T-helper 2 cell treated with Interferon-gamma antibody and Interleukin-4, amounts not matched to agents 100 ng/mL and 5 ng/mL, for 36 hours (primary cell): ENCODE measurements at regions not wholly inside any gene's neighbourhood (a gene's known extent, or its start where the extent isn't known, plus 50 kb on each side); places are given as distances from the start of the nearest gene placed in this dataset.

Experiments used
- intact Hi-C: fragments of 100-400 bp; cut with micrococcal nuclease; formaldehyde crosslinking; loops from one replicate; pipeline ENCODE4 v1.15.1; 2023

DNA sequence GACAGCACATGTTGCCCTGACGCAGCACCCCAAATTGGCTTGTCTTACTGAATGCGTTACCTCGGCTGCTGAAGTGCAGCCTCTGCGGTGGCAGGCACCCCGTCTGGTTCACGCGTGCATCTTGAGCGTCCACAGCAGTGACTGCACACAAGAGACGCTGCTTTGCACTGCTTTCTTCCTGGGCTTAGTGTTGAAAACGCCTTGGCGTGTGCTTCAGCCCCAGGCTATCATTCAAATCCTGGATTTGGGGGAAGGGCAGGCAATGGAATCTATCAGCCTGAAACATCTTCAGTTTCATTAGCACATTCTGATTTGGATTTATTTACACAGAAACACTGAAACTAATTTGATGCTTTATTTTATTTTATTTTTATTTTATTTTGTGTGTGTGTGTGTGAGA, 342.7 kb downstream of the SMOC2 start:
- intact Hi-C loops: no loop called here

DNA sequence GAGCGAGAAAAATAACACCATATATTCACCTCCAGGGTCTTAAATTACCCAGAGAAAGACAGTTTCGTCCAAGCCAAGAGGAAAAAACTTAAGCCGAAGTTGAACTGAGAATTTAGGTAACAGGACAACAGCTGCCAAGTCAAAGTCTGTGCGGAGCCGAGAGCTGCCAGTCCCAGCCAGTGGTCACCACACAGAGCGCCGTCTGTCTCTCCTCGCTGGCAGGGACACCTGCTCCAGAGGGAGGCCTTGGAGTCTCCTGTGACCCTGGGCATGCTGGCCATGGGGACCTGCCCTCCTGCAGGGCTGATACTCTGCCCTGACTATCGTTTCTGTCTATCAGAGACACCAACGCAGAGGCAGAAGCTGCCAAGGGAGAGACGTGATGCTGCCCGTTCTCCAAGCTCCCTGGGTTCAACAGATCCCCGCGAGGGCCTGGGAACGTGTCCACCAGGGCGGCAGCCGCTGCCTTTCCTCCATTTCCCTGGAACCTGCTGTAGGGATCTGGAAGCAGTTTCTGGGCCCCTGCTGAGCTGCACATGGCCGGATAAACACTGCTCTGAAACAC, 341.3 kb downstream of the SMOC2 start:
- intact Hi-C loops: no loop called here

GRCh38 chr6:168778201-168778600, 337.2 kb downstream of the SMOC2 start:
- intact Hi-C loops: no loop called here

- intact Hi-C loops: no loop called here
These were observed 333.4 kb downstream of the SMOC2 start for GRCh38 chr6:168774381-168774780.

DNA sequence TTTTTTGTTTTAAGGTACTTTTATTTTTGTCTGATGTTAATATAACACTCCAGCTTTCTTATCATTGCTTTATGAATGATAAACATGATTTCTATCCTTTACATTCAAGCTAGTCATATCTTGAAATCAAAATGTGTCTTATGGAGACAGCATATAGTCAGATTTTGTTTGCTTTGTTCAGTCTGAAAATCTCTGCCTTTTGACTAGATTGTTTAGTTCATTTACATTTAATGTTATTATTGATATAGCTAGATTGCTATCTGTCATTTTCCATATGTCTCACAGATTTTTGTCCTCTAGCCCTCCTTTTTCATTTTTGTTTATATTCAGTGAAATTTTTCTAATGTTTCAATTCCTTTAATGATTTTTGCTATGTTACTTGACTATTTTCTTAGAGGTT, 332.8 kb downstream of the SMOC2 start:
- intact Hi-C loops: no loop called here

GRCh38 chr6:168765752-168766151, 324.8 kb downstream of the SMOC2 start:
- intact Hi-C loops: no loop called here

GRCh38 chr6:168756009-168756634, 315.1 kb downstream of the SMOC2 start:
- intact Hi-C loops: no loop called here

DNA sequence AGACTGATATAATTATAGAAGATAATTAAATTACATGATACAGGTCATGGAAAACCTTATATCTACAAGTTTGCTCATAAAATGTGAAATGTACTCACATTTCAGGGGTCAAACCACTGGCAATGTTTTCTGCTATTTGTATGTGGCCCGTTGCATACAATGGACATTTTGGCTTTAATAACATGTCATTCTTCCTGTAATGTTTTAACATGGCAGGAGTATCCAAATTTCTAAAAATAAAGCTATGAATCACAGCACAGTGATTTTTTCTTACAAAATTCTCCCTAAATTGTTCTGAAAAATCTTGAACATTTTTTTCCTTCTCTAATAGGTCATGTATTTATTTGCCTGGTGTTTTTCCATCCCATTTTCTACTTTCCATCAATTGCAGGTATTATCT, 305.7 kb downstream of the SMOC2 start:
- intact Hi-C loops: no loop called here

DNA sequence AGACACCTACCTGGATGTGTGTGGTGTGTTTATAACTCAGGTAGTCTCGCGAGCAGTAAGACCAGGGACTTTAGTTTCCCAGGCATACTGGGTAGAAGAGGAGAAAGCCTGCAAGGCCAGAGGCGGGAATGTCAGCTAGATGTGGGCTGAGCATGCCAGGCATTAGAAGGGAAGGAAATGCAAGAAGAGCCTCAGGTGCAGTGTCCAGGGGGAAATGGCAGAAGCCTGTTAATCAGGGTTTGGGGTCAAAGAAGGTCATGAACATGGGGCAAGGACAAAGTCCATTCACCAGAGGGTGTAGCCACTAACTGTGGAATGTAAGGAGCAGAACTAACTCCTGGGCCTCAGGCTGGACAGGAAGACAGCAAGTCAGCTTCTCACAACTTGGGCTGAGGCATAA, 305.0 kb downstream of the SMOC2 start:
- intact Hi-C loops: no loop called here

DNA sequence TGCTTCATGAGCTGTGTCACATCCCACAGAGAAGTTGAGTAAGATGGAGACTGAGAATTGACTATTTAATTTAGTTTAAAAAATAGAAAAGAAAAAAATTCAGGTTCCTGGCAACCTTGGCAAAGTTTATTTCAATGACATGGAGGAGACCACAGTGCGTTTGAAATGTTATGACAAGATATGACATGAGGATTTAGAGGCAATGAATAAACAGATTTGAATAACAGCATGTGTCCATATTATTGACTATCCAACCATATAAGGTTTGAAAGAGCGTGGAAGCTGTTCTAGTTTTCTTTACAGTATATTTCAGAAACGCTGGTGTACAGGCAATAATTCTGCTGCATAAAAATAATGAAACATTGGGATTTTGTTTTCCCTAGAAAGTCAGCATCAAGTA, 303.9 kb downstream of the SMOC2 start:
- intact Hi-C loops: no loop called here

GRCh38 chr6:168741942-168742782, 301.2 kb downstream of the SMOC2 start:
- intact Hi-C loops: no loop called here

- intact Hi-C loops: no loop called here
These were observed 300.3 kb downstream of the SMOC2 start for GRCh38 chr6:168741305-168741704.

- intact Hi-C loops: no loop called here
These were observed 298.4 kb downstream of the SMOC2 start for GRCh38 chr6:168739381-168739780.

- intact Hi-C loops: no loop called here
These were observed 296.5 kb downstream of the SMOC2 start for GRCh38 chr6:168737481-168737880.

DNA sequence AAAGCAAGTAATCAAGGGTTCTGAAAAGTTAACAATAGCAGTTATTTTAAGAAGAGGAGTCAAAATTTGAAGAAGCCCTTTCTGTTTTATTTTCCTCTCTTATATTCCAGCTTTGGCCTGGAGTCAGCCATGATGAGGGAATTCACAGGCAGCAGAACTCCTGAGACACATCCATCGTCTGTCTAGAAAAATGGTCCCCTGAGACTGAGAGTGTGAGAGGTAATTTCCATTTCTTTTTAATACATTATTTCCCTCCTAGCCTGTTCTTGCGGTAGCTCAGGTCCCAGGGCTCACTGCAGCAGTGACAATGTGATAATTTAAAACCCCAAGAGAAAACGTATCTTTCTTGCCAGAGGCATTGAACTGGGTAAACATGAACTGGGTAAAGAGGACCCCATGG, 296.0 kb downstream of the SMOC2 start:
- intact Hi-C loops: no loop called here

- intact Hi-C loops: no loop called here
These were observed 295.1 kb downstream of the SMOC2 start for GRCh38 chr6:168736039-168736438.

DNA sequence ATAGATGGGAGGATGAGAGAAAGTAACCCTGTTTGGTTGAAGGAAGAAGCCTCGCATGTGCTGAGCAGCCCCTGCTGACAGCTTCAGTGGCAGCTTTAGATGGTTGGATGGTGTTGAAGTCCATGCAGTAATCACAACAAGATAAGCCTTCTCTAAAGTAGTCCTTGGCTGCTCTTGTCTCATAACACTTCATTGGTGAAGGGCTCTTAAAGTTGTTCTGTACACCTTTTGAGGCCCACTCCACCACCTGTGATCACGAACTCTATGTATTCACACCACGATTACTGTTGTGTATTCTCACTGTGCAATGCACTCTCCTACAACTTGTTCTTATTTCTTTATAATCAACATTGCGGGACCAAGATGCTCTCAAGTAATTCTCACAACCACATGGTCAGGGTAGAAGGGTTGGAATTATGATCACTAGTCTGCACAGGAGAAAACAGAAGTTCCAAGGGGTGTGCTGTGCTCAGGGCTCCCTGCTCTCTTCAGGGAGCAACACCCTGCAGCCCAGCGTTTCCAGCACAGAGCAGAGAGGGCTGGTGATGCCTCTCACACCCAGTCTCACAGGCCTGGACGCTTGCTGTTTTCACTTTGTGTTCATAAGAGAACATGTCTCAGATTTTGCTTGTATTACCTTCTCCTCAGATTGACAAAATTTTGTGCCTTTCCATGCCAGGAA, 294.4 kb downstream of the SMOC2 start:
- intact Hi-C loops: no loop called here

GRCh38 chr6:168734523-168734922, 293.5 kb downstream of the SMOC2 start:
- intact Hi-C loops: no loop called here

DNA sequence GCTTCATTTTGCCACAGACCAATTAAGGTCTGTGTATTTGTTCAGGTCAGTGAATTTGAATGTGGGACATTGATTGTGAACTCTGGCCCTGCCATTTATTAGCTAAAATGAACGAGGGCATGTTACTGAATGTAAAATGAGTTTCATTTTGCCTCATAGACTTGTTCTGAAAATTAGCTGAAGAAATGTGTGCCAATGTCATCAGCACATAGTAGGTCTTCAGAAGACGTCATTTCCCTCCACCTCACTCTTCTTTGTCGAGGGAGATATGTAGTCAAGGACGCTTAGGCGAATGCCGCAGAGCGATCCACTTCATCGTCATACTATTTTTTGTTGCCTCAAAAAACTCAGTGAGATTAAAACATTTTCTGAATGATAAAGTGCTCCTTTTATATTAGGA, 291.7 kb downstream of the SMOC2 start:
- intact Hi-C loops: no loop called here

- intact Hi-C loops: no loop called here
These were observed 290.1 kb downstream of the SMOC2 start for GRCh38 chr6:168730931-168731716.

DNA sequence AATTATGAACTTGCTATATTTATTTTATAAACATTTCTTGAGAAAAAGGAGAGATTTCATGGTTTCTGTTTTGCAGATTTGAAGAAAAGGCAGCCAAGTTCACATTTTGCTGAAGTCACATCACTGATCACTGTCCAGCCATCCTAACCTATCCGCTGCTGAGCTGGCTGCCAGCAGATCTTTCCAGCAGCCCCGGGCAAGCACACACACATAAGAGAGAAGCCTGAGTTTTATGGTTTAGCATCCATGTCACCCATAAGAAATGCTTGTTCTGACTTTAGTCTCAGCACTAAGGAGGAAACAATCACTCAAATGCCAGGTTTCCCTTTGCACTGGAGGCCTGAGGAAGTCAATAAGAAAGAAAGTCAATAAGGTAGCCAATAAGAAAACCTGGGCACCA, 287.1 kb downstream of the SMOC2 start:
- intact Hi-C loops: no loop called here
